HepG2 (cell line): ENCODE measurements at regions not wholly inside any gene's neighbourhood (a gene's known extent, or its start where the extent isn't known, plus 50 kb on each side); places are given as distances from the start of the nearest gene placed in this dataset.
A peak's percentile ranks its signal among the peaks of the same experiment; 100 is the strongest.

Experiments
- AKAP8 ChIP-seq: sonication (generic); formaldehyde crosslinking; IDR thresholded peaks from 2 replicates; pipeline ENCODE4 v1.5.1; 2020; ENCODE audit warnings: mild to moderate bottlenecking, missing genetic modification reagents
- ATAD3A ChIP-seq: sonication (generic); formaldehyde crosslinking; IDR thresholded peaks from 2 replicates; pipeline ENCODE4 v1.4.0; 2020; ENCODE audit warnings: missing genetic modification reagents
- BRF2 ChIP-seq: sonication (generic); formaldehyde crosslinking; IDR thresholded peaks from 2 replicates; pipeline ENCODE4 v1.8.1; 2022; ENCODE audit warnings: mild to moderate bottlenecking, missing genetic modification reagents
- CCAR2 ChIP-seq: fragments of 200-400 bp; formaldehyde crosslinking; optimal IDR thresholded peaks from 2 replicates; pipeline ENCODE3; 2018; ENCODE audit warnings: low read depth, mild to moderate bottlenecking, low read length, moderate library complexity
- EHMT2 ChIP-seq: fragments of 200-600 bp; sonication (generic); IDR thresholded peaks from 2 replicates; pipeline ENCODE4 v1.7.0; 2017; ENCODE audit warnings: antibody characterized with exemption, low read depth, low read length, borderline replicate concordance
- ETV5 ChIP-seq: IDR thresholded peaks from 2 replicates; pipeline ENCODE4 v1.6.1; 2018; ENCODE audit warnings: missing biosample characterization, missing genetic modification reagents, inconsistent platforms, borderline replicate concordance
- JUNB ChIP-seq: sonication (generic); formaldehyde crosslinking; IDR thresholded peaks from 2 replicates; pipeline ENCODE4 v1.8.0; 2022; ENCODE audit warnings: missing genetic modification reagents, mild to moderate bottlenecking, borderline replicate concordance
- MEF2D ChIP-seq: sonication (generic); formaldehyde crosslinking; IDR thresholded peaks from 2 replicates; pipeline ENCODE4 v1.5.1; 2020; ENCODE audit warnings: mild to moderate bottlenecking, missing genetic modification reagents
- MYNN ChIP-seq: sonication (generic); formaldehyde crosslinking; IDR thresholded peaks from 2 replicates; pipeline ENCODE4 v1.4.0; 2020; ENCODE audit warnings: mild to moderate bottlenecking, low read depth, missing genetic modification reagents
- NR2F6 ChIP-seq, 2 experiments: IDR thresholded peaks; 2 replicates each; pipeline ENCODE4 v1.6.1; 2016; ENCODE audit warnings: antibody characterized with exemption in 1 of 2, mild to moderate bottlenecking in 1 of 2
- PRPF4 ChIP-seq: fragments of 200-400 bp; formaldehyde crosslinking; IDR thresholded peaks from 2 replicates; pipeline ENCODE4 v1.6.1; 2016; ENCODE audit warnings: low read length, low read depth; ENCODE audit not compliant: poor library complexity, severe bottlenecking
- PTBP1 ChIP-seq: fragments of 200-400 bp; formaldehyde crosslinking; IDR thresholded peaks from 2 replicates; pipeline ENCODE4 v1.6.1; 2018; ENCODE audit warnings: low read length, low read depth; ENCODE audit not compliant: poor library complexity, severe bottlenecking
- RNF219 ChIP-seq: sonication (generic); formaldehyde crosslinking; IDR thresholded peaks from 2 replicates; pipeline ENCODE4 v1.5.0; 2020; ENCODE audit warnings: mild to moderate bottlenecking, missing genetic modification reagents
- SMAD1 ChIP-seq: sonication (generic); formaldehyde crosslinking; IDR thresholded peaks from 2 replicates; pipeline ENCODE4 v1.4.0; 2020; ENCODE audit warnings: missing genetic modification reagents, low read depth, mild to moderate bottlenecking, borderline replicate concordance
- STAT5B ChIP-seq: sonication (generic); formaldehyde crosslinking; IDR thresholded peaks from 2 replicates; pipeline ENCODE4 v1.4.0; 2020; ENCODE audit warnings: missing genetic modification reagents
- TAF1 ChIP-seq: sonication (generic); formaldehyde crosslinking; IDR thresholded peaks from 2 replicates; pipeline ENCODE4 v1.4.0; 2020; ENCODE audit warnings: missing genetic modification reagents
- TBL1XR1 ChIP-seq: fragments of 150-350 bp; IDR thresholded peaks from 2 replicates; pipeline ENCODE4 v1.6.1; 2014; ENCODE audit warnings: borderline replicate concordance, low read length; ENCODE audit not compliant: partially characterized antibody
- TBP ChIP-seq: sonication (generic); formaldehyde crosslinking; IDR thresholded peaks from 2 replicates; pipeline ENCODE4 v1.5.0; 2020; ENCODE audit warnings: missing genetic modification reagents
- THAP11 ChIP-seq: IDR thresholded peaks from 2 replicates; pipeline ENCODE4 v1.6.1; 2016; ENCODE audit warnings: missing biosample characterization, missing genetic modification reagents
- THRA ChIP-seq: sonication (generic); formaldehyde crosslinking; IDR thresholded peaks from 2 replicates; pipeline ENCODE4 v1.4.0; 2020; ENCODE audit warnings: missing genetic modification reagents, borderline replicate concordance
- ZFP36 ChIP-seq: fragments of 150-350 bp; IDR thresholded peaks from 2 replicates; pipeline ENCODE4 v1.6.1; 2018; ENCODE audit warnings: borderline replicate concordance, low read length, low read depth; ENCODE audit not compliant: partially characterized antibody
- ZNF274 ChIP-seq: sonication (generic); formaldehyde crosslinking; IDR thresholded peaks from 2 replicates; pipeline ENCODE4 v1.5.1; 2020; ENCODE audit warnings: mild to moderate bottlenecking, missing genetic modification reagents
- ZNF354B ChIP-seq: sonication (generic); formaldehyde crosslinking; IDR thresholded peaks from 2 replicates; pipeline ENCODE4 v1.8.0; 2022; ENCODE audit warnings: mild to moderate bottlenecking, missing genetic modification reagents
- ZNF598 ChIP-seq: sonication (generic); formaldehyde crosslinking; IDR thresholded peaks from 2 replicates; pipeline ENCODE4 v1.5.1; 2020; ENCODE audit warnings: mild to moderate bottlenecking, missing genetic modification reagents, borderline replicate concordance
- ZNF766 ChIP-seq: sonication (generic); formaldehyde crosslinking; IDR thresholded peaks from 2 replicates; pipeline ENCODE4 v1.5.0; 2020; ENCODE audit warnings: missing genetic modification reagents, borderline replicate concordance
- ZNF878 ChIP-seq: sonication (generic); formaldehyde crosslinking; IDR thresholded peaks from 2 replicates; pipeline ENCODE4 v1.8.1; 2023; ENCODE audit warnings: mild to moderate bottlenecking, missing genetic modification reagents, moderate library complexity

- TF ChIP-seq JUNB (CRISPR knock-in tag) (no peak), SMAD1 (peak; percentile 66; the same call in 1 of the 2 replicates), ZNF274 (CRISPR knock-in tag) (no peak), ZNF598 (0 out of 2 replicates have a peak, but pooled peaks have one; percentile 31), NR2F6 (IDR thresholded peaks at IDR 0.05) (peak; percentile 40; the same call in 1 of the 2 replicates), NR2F6 (CRISPR knock-in tag; IDR thresholded peaks at IDR 0.05) (peak; percentile 59; the same call in 1 of the 2 replicates), STAT5B (CRISPR knock-in tag) (no peak), TAF1 (CRISPR knock-in tag) (no peak), AKAP8 (CRISPR knock-in tag) (no peak), ZNF878 (CRISPR knock-in tag) (peak; percentile 89), TBP (no peak), ZNF766 (CRISPR knock-in tag) (peak; percentile 36; the same call in 1 of the 2 replicates), ZFP36 (no peak), RNF219 (CRISPR knock-in tag) (no peak), PTBP1 (no peak), THAP11 (CRISPR knock-in tag) (peak; percentile 72), EHMT2 (peak; percentile 48; the same call in 1 of the 2 replicates), TBL1XR1 (peak; percentile 49), ETV5 (CRISPR knock-in tag) (peak; percentile 36; the same call in 1 of the 2 replicates), MEF2D (CRISPR knock-in tag) (peak; percentile 81; the same call in 1 of the 2 replicates), THRA (CRISPR knock-in tag) (peak; percentile 22; the same call in 1 of the 2 replicates), MYNN (CRISPR knock-in tag) (no peak), ZNF354B (CRISPR knock-in tag) (no peak), PRPF4 (no peak), CCAR2 (no peak), BRF2 (CRISPR knock-in tag) (0 out of 2 replicates have a peak, but pooled peaks have one; percentile 39), ATAD3A (CRISPR knock-in tag) (no peak)
Observed at GRCh38 chr1:213759359-213760181, 228.2 kb upstream of the PROX1 start (continued).
